ENCODE measurements at regions not wholly inside any gene's neighbourhood (a gene's known extent, or its start where the extent isn't known, plus 50 kb on each side); places are given as distances from the start of the nearest gene placed in this dataset.

- no peak for DNase-seq
These were observed 352.3 kb upstream of the FMN2 start for GRCh38 chr1:239739375-239739774.

GRCh38 chr1:239739919-239740318 lies 351.8 kb upstream of the FMN2 start:
- no peak for DNase-seq

GRCh38 chr1:239742416-239743109 lies 349.1 kb upstream of the FMN2 start:
- DNase-seq: no peak

GRCh38 chr1:239744851-239745250 lies 346.8 kb upstream of the FMN2 start:
- no peak for DNase-seq

GRCh38 chr1:239755107-239755912 lies 336.4 kb upstream of the FMN2 start:
- DNase-seq: no peak

GRCh38 chr1:239757716-239758115 lies 334.0 kb upstream of the FMN2 start:
- no peak for DNase-seq

GRCh38 chr1:239758756-239759155 lies 332.9 kb upstream of the FMN2 start:
- DNase-seq: no peak

GRCh38 chr1:239761509-239761908 lies 330.2 kb upstream of the FMN2 start:
- DNase-seq: no peak

GRCh38 chr1:239763850-239764249 lies 327.8 kb upstream of the FMN2 start:
- no peak for DNase-seq

GRCh38 chr1:239764546-239764945 lies 327.1 kb upstream of the FMN2 start:
- no peak for DNase-seq

- DNase-seq: no peak
These were observed 326.5 kb upstream of the FMN2 start for GRCh38 chr1:239765163-239765562.

GRCh38 chr1:239771550-239771949 lies 320.1 kb upstream of the FMN2 start:
- DNase-seq: no peak

- DNase-seq: no peak
These were observed 319.2 kb upstream of the FMN2 start for GRCh38 chr1:239772446-239772845.

- no peak for DNase-seq
These were observed 316.2 kb upstream of the FMN2 start for GRCh38 chr1:239775466-239775865.

GRCh38 chr1:239778208-239778813 lies 313.4 kb upstream of the FMN2 start:
- DNase-seq: no peak

GRCh38 chr1:239779962-239780361 lies 311.7 kb upstream of the FMN2 start:
- DNase-seq: no peak

GRCh38 chr1:239784896-239785295 lies 306.8 kb upstream of the FMN2 start:
- no peak for DNase-seq

- no peak for DNase-seq
These were observed 306.1 kb upstream of the FMN2 start for GRCh38 chr1:239785576-239785975.

GRCh38 chr1:239786464-239786863 lies 305.2 kb upstream of the FMN2 start:
- no peak for DNase-seq

- no peak for DNase-seq
These were observed 299.5 kb upstream of the FMN2 start for GRCh38 chr1:239792157-239792556.

GRCh38 chr1:239795304-239795703 lies 296.4 kb upstream of the FMN2 start:
- no peak for DNase-seq

- no peak for DNase-seq
These were observed 292.1 kb upstream of the FMN2 start for GRCh38 chr1:239799617-239800016.

- no peak for DNase-seq
These were observed 290.8 kb upstream of the FMN2 start for GRCh38 chr1:239800861-239801260.

- DNase-seq: no peak
These were observed 289.4 kb upstream of the FMN2 start for GRCh38 chr1:239802275-239802674.

Measured in activated T-cell treated with anti-CD3 and anti-CD28 coated beads for 4 hours (primary cell).